PC-9 (cell line): ENCODE measurements at regions not wholly inside any gene's neighbourhood (a gene's known extent, or its start where the extent isn't known, plus 50 kb on each side); places are given as distances from the start of the nearest gene placed in this dataset.
"Not testable (repeated sequence)": the region's sequence is repeated elsewhere in the genome, so short reads cannot be mapped to it uniquely, and the experiment has no call there.

ENCODE experiments used
- BruUV-seq: library from RNA; stranded (reverse); fragments of 400-500 nt; replicated peaks from 2 replicates; lab custom pipeline; 2021; lab: Mats Ljungman, UMichigan
- CTCF ChIA-PET: fragments of 300-600 bp; sonication (Branson Sonifier 250); formaldehyde crosslinking; loops from one replicate; lab custom pipeline; 2022; ENCODE audit warnings: antibody characterized with exemption; lab: Charles Lee
- POLR2A ChIA-PET: fragments of 300-600 bp; sonication (Branson Sonifier 250); formaldehyde crosslinking; loops from one replicate; lab custom pipeline; 2022; ENCODE audit warnings: antibody characterized with exemption; ENCODE audit not compliant: unreplicated experiment; lab: Charles Lee
- DNase-seq, 2 experiments: peaks; one replicate each; pipeline versions ENCODE4 v3.0.0 to v3.0.0-alpha.2; 2015 to 2022; ENCODE audit warnings: mixed read lengths in 1 of 2
- H2AFZ ChIP-seq: fragments of 200-600 bp; sonication (generic); 2 replicates; pipeline ENCODE4 v1.8.1; 2017; ENCODE audit warnings: antibody characterized with exemption
- H3F3A ChIP-seq: fragments of 200-600 bp; sonication (generic); 2 replicates; pipeline ENCODE4 v1.8.1; 2017; ENCODE audit warnings: antibody characterized with exemption, mild to moderate bottlenecking, low read depth; ENCODE audit not compliant: insufficient read depth
- H3K27ac ChIP-seq: fragments of 200-600 bp; sonication (generic); 2 replicates; pipeline ENCODE4 v1.6.1; 2016; ENCODE audit warnings: mixed run types
- H3K27me3 ChIP-seq: fragments of 200-600 bp; sonication (generic); 2 replicates; pipeline ENCODE4 v1.6.1; 2016; ENCODE audit warnings: low read depth, mixed run types; ENCODE audit not compliant: insufficient read depth
- H3K36me3 ChIP-seq: fragments of 200-600 bp; sonication (generic); 2 replicates; pipeline ENCODE4 v1.6.1; 2016; ENCODE audit warnings: low read depth, mixed run types
- H3K4me1 ChIP-seq: fragments of 200-600 bp; sonication (generic); replicated peaks from 2 replicates; pipeline ENCODE4 v1.6.1; 2016; ENCODE audit warnings: mixed run types; ENCODE audit not compliant: insufficient read depth
- H3K4me2 ChIP-seq: fragments of 200-600 bp; sonication (generic); 2 replicates; pipeline ENCODE4 v1.6.1; 2017; ENCODE audit warnings: mixed run types
- H3K4me3 ChIP-seq: fragments of 200-600 bp; sonication (generic); 2 replicates; pipeline ENCODE4 v1.6.1; 2016; ENCODE audit warnings: mixed run types
- H3K79me2 ChIP-seq: fragments of 200-600 bp; sonication (generic); 2 replicates; pipeline ENCODE4 v1.6.1; 2017; ENCODE audit warnings: low read depth, mixed run types
- H3K9me2 ChIP-seq: fragments of 200-600 bp; sonication (generic); 2 replicates; pipeline ENCODE4 v1.8.1; 2017; ENCODE audit warnings: mild to moderate bottlenecking; ENCODE audit not compliant: insufficient read depth
- H3K9me3 ChIP-seq: fragments of 200-600 bp; sonication (generic); 2 replicates; pipeline ENCODE4 v1.8.1; 2016; ENCODE audit warnings: low read depth; ENCODE audit not compliant: insufficient read depth
- H4K20me1 ChIP-seq: fragments of 200-600 bp; sonication (generic); 2 replicates; pipeline ENCODE4 v1.8.1; 2017; ENCODE audit not compliant: insufficient read depth
- EZH2 ChIP-seq: fragments of 200-600 bp; sonication (generic); IDR thresholded peaks from 2 replicates; pipeline ENCODE4 v1.8.0; 2017; ENCODE audit warnings: antibody characterized with exemption, low read depth
- intact Hi-C: fragments of 100-400 bp; cut with micrococcal nuclease; formaldehyde crosslinking; loops from one replicate; pipeline ENCODE4 v1.10.0; 2022; ENCODE audit not compliant: unreplicated experiment
- TF ChIP-seq, protein P1 (sequence below): fragments of 200-600 bp; sonication (generic); conservative IDR thresholded peaks from 2 replicates; pipeline ENCODE4 v1.6.1; 2017; ENCODE audit warnings: mixed run types, antibody characterized with exemption, mild to moderate bottlenecking, moderate library complexity

DNA sequence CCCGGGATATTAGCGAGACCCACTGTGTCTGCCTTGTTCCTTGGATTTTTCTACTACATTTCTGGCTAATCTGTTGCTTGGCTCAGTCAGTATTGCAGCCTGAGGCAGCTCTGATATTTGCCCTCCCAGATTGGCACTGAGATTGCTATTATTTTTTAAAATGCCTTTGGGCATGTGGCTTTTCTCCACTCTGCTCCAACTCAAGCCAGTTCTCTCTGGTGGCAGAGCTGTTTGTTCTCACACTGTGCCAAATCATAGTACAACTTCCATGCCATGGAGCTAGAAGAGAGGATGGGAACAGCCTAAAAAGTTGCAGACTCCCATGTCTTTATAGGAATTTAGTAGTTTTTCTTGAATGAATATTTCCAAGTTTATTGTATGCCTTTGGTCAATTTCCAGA lies 155.9 kb upstream of the ATP10B start:
- TF ChIP-seq EZH2: no peak
- TF ChIP-seq, protein P1, sequence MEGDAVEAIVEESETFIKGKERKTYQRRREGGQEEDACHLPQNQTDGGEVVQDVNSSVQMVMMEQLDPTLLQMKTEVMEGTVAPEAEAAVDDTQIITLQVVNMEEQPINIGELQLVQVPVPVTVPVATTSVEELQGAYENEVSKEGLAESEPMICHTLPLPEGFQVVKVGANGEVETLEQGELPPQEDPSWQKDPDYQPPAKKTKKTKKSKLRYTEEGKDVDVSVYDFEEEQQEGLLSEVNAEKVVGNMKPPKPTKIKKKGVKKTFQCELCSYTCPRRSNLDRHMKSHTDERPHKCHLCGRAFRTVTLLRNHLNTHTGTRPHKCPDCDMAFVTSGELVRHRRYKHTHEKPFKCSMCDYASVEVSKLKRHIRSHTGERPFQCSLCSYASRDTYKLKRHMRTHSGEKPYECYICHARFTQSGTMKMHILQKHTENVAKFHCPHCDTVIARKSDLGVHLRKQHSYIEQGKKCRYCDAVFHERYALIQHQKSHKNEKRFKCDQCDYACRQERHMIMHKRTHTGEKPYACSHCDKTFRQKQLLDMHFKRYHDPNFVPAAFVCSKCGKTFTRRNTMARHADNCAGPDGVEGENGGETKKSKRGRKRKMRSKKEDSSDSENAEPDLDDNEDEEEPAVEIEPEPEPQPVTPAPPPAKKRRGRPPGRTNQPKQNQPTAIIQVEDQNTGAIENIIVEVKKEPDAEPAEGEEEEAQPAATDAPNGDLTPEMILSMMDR: no peak
- ChIA-PET POLR2A (no interaction called here), CTCF (no interaction called here)
- BruUV-seq: no TSS peak
- Histone ChIP-seq H3K9me3 (no peaks in the 10 kb centered on the region), H3K79me2 (no peaks in the 10 kb centered on the region), H3K27ac (no peak overlapping the region), H3F3A (no peaks in the 10 kb centered on the region), H3K9me2 (no peaks in the 10 kb centered on the region), H4K20me1 (no peaks in the 10 kb centered on the region), H3K4me2 (no peak overlapping the region), H3K4me1 (no peaks in the 10 kb centered on the region), H3K27me3 (no peaks in the 10 kb centered on the region), H3K4me3 (no peak overlapping the region), H2AFZ (no peak overlapping the region), H3K36me3 (no peaks in the 10 kb centered on the region)
- intact Hi-C loops: no loop called here
- no peak for DNase-seq

DNA sequence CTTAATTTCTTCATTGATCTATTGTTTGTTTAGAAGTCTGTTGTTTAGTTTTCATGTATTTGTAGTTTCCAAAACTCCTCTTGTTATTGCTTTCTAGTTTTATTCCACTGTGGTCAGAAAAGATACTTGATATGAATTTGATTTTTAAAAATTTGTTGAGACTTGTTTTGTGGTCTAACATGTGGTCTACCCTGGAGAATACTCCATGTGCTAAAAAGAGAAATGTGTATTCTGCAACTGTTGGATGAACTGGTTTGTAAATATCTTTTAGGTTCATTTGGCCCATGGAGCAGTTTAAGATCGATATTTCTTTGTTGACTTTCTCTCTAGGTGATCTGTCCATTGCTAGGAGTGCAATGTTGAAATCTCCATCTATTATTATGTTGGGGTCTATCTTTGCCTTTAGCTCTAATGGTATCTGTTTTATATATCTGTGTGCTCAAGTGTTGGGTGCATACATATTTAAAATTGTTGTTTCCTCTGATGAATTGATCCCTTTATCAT lies 150.6 kb upstream of the ATP10B start:
- CTCF ChIA-PET: no interaction called here
- Histone ChIP-seq H3K9me2 (no peaks in the 10 kb centered on the region), H3K36me3 (no peaks in the 10 kb centered on the region), H3K79me2 (no peaks in the 10 kb centered on the region), H3K27me3 (no peaks in the 10 kb centered on the region), H3K4me2 (no peak overlapping the region), H3K4me3 (no peak overlapping the region), H3K27ac (no peak overlapping the region), H3K9me3 (no peaks in the 10 kb centered on the region), H3K4me1 (no peaks in the 10 kb centered on the region), H4K20me1 (no peaks in the 10 kb centered on the region), H3F3A (no peaks in the 10 kb centered on the region), H2AFZ (no peak overlapping the region)
- no peak for DNase-seq
- POLR2A ChIA-PET: no interaction called here
- no TSS peak for BruUV-seq
- intact Hi-C loops: no loop called here
- TF ChIP-seq, protein P1: no peak

DNA sequence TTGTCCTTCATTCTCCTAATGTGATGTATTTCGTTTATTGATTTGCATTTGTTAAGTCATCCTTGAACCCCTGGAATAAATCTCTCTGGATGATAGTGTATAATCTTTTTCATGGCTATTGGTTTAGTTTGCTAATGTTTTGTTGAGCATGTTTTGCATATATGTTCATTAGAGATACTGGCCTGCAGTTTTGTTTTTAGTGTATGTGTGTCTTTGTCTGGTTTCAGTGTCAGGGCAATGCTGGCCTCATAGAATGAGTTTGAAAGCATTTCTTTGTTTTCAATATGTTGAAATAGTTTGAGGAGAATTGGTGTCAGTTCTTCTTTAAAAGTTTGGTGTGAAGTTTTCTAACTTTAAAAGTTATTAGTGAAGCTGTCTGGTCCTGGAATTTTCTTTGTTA lies 149.6 kb upstream of the ATP10B start:
- ChIA-PET POLR2A (no interaction called here), CTCF (no interaction called here)
- H2AFZ ChIP-seq: no peak overlapping the region
- H3K36me3 ChIP-seq: no peaks in the 10 kb centered on the region
- no peak overlapping the region for H3K4me3 ChIP-seq
- no peak for TF ChIP-seq EZH2
- TF ChIP-seq, protein P1: no peak
- no peak for DNase-seq
- BruUV-seq: no TSS peak
- H3K4me2 ChIP-seq: no peak overlapping the region
- H3K79me2 ChIP-seq: no peaks in the 10 kb centered on the region
- H4K20me1 ChIP-seq: no peaks in the 10 kb centered on the region
- H3K9me3 ChIP-seq: no peaks in the 10 kb centered on the region
- intact Hi-C loops: no loop called here
- H3K27ac ChIP-seq: no peak overlapping the region
- H3F3A ChIP-seq: no peaks in the 10 kb centered on the region
- no peaks in the 10 kb centered on the region for H3K27me3 ChIP-seq
- H3K4me1 ChIP-seq: no peaks in the 10 kb centered on the region
- no peaks in the 10 kb centered on the region for H3K9me2 ChIP-seq

DNA sequence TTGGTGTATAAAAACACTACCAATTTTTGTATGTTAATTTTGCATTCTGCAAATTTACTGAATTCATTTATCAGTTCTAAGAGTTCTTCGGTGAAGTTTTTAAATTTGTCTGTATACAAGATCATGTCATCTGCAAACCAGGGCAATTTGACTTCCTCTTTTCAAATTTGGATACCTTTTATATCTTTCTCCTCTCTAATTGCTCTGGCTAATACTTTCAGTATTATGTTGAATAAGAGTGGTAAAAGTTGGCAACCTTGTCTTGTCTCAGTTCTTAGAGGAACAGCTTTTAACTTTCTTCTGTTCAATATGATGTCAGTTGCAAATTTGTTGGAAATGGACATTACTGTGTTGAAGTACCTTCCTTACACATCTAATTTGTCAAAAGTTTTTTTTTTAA lies 149.1 kb upstream of the ATP10B start:
- H3K4me2 ChIP-seq, H3K4me3 ChIP-seq, DNase-seq, H3K9me2 ChIP-seq, H4K20me1 ChIP-seq, H2AFZ ChIP-seq, H3F3A ChIP-seq, H3K27me3 ChIP-seq, H3K27ac ChIP-seq, intact Hi-C loops, H3K9me3 ChIP-seq, H3K4me1 ChIP-seq, H3K79me2 ChIP-seq, POLR2A ChIA-PET, CTCF ChIA-PET, BruUV-seq, H3K36me3 ChIP-seq: not testable (repeated sequence)
